ENCODE measurements at regions not wholly inside any gene's neighbourhood (a gene's known extent, or its start where the extent isn't known, plus 50 kb on each side); places are given as distances from the start of the nearest gene placed in this dataset.

GRCh38 chr5:8884029-8884428 lies 661.8 kb downstream of the SEMA5A start:
- Mint-ChIP-seq H3K9me3 (peaks cover 8 to 19% (median 12%) of the 10 kb centered on the region in 3 donors), H3K4me1 (no peaks in the 10 kb centered on the region), H3K27ac (no peak overlapping the region), H3K27me3 (no peaks in the 10 kb centered on the region), H3K36me3 (no peaks in the 10 kb centered on the region), H3K4me3 (no peak overlapping the region)
- H3K36me3 ChIP-seq (ENCODE audit: control insufficient read depth in 2 of 2, extremely low read depth in 1 of 2, insufficient read depth in 1 of 2, low read length in 1 of 2): no peaks in the 10 kb centered on the region
- no CpG with 5 or more reads among the region's 2 CpGs for WGBS (ENCODE audit: insufficient coverage)
- ChIA-PET POLR2A (no interaction called here), CTCF (no interaction called here)
- DNase-seq (no peak), ATAC-seq (replicated peaks in 1 of 4) (no peak)
- H3K27ac ChIP-seq (ENCODE audit: low read length): no peak overlapping the region
- H3K27me3 ChIP-seq (replicated peaks in 1 of 2; ENCODE audit: control insufficient read depth in 2 of 2, extremely low read depth in 1 of 2, insufficient read depth in 2 of 2, low read length in 1 of 2): no peaks in the 10 kb centered on the region
- no peaks in the 10 kb centered on the region for H3K4me1 ChIP-seq (ENCODE audit: control insufficient read depth in 1 of 2, extremely low read depth in 1 of 2, insufficient read depth in 2 of 2, low read length in 2 of 2)
- H3K9me3 ChIP-seq: no peaks in the 10 kb centered on the region
- H3K4me3 ChIP-seq (ENCODE audit: control insufficient read depth in 1 of 2, extremely low read depth in 1 of 2, low read length in 1 of 2): no peak overlapping the region

- Mint-ChIP-seq H3K27ac (no peak overlapping the region), H3K4me3 (no peak overlapping the region), H3K36me3 (no peaks in the 10 kb centered on the region), H3K9me3 (peaks cover 3 to 21% (median 11%) of the 10 kb centered on the region in 3 donors), H3K4me1 (no peaks in the 10 kb centered on the region), H3K27me3 (no peaks in the 10 kb centered on the region)
- ChIA-PET POLR2A (no interaction called here), CTCF (no interaction called here)
- Histone ChIP-seq H3K27me3 (replicated peaks in 1 of 2; ENCODE audit: control insufficient read depth in 2 of 2, extremely low read depth in 1 of 2, insufficient read depth in 2 of 2, low read length in 1 of 2) (no peaks in the 10 kb centered on the region), H3K4me1 (ENCODE audit: control insufficient read depth in 1 of 2, extremely low read depth in 1 of 2, insufficient read depth in 2 of 2, low read length in 2 of 2) (no peaks in the 10 kb centered on the region), H3K27ac (ENCODE audit: low read length) (no peak overlapping the region), H3K36me3 (ENCODE audit: control insufficient read depth in 2 of 2, extremely low read depth in 1 of 2, insufficient read depth in 1 of 2, low read length in 1 of 2) (no peaks in the 10 kb centered on the region), H3K4me3 (ENCODE audit: control insufficient read depth in 1 of 2, extremely low read depth in 1 of 2, low read length in 1 of 2) (no peak overlapping the region), H3K9me3 (no peaks in the 10 kb centered on the region)
- DNase-seq: no peak
- ATAC-seq (replicated peaks in 1 of 4): no peak
- WGBS (ENCODE audit: insufficient coverage): no CpG with 5 or more reads among the region's 3 CpGs
Observed at GRCh38 chr5:8892926-8893325, 652.9 kb downstream of the SEMA5A start.

GRCh38 chr5:8894031-8894430 lies 651.8 kb downstream of the SEMA5A start:
- CTCF ChIA-PET: no interaction called here

GRCh38 chr5:8895062-8895461 lies 650.8 kb downstream of the SEMA5A start:
- Mint-ChIP-seq H3K9me3 (peaks cover 3 to 21% (median 11%) of the 10 kb centered on the region in 3 donors), H3K4me3 (no peak overlapping the region), H3K27ac (no peak overlapping the region), H3K27me3 (no peaks in the 10 kb centered on the region), H3K4me1 (no peaks in the 10 kb centered on the region), H3K36me3 (no peaks in the 10 kb centered on the region)
- ChIA-PET CTCF (no interaction called here), POLR2A (no interaction called here)
- no peak for ATAC-seq (replicated peaks in 1 of 4)
- Histone ChIP-seq H3K36me3 (ENCODE audit: control insufficient read depth in 2 of 2, extremely low read depth in 1 of 2, insufficient read depth in 1 of 2, low read length in 1 of 2) (no peaks in the 10 kb centered on the region), H3K27ac (ENCODE audit: low read length) (no peak overlapping the region), H3K27me3 (replicated peaks in 1 of 2; ENCODE audit: control insufficient read depth in 2 of 2, extremely low read depth in 1 of 2, insufficient read depth in 2 of 2, low read length in 1 of 2) (no peaks in the 10 kb centered on the region), H3K9me3 (no peaks in the 10 kb centered on the region), H3K4me1 (ENCODE audit: control insufficient read depth in 1 of 2, extremely low read depth in 1 of 2, insufficient read depth in 2 of 2, low read length in 2 of 2) (no peaks in the 10 kb centered on the region), H3K4me3 (ENCODE audit: control insufficient read depth in 1 of 2, extremely low read depth in 1 of 2, low read length in 1 of 2) (no peak overlapping the region)
- whole genome bisulfite sequencing (ENCODE audit: insufficient coverage): no CpG with 5 or more reads among the region's 4 CpGs
- DNase-seq: no peak

More at GRCh38 chr5:8894031-8894430, 651.8 kb downstream of the SEMA5A start:
- no peaks in the 10 kb centered on the region for H3K9me3 ChIP-seq
- no peak overlapping the region for H3K4me3 Mint-ChIP-seq
- ATAC-seq (replicated peaks in 1 of 4): no peak
- H3K27ac ChIP-seq (ENCODE audit: low read length): no peak overlapping the region
- no peaks in the 10 kb centered on the region for H3K27me3 Mint-ChIP-seq
- no peak overlapping the region for H3K27ac Mint-ChIP-seq
- H3K4me1 ChIP-seq (ENCODE audit: control insufficient read depth in 1 of 2, extremely low read depth in 1 of 2, insufficient read depth in 2 of 2, low read length in 2 of 2): no peaks in the 10 kb centered on the region
- H3K4me3 ChIP-seq (ENCODE audit: control insufficient read depth in 1 of 2, extremely low read depth in 1 of 2, low read length in 1 of 2): no peak overlapping the region
- no peaks in the 10 kb centered on the region for H3K36me3 Mint-ChIP-seq
- WGBS (ENCODE audit: insufficient coverage): no CpG with 5 or more reads among the region's 3 CpGs
- POLR2A ChIA-PET: no interaction called here
- peaks cover 3 to 21% (median 11%) of the 10 kb centered on the region in 3 donors for H3K9me3 Mint-ChIP-seq
- no peaks in the 10 kb centered on the region for H3K4me1 Mint-ChIP-seq
- no peaks in the 10 kb centered on the region for H3K36me3 ChIP-seq (ENCODE audit: control insufficient read depth in 2 of 2, extremely low read depth in 1 of 2, insufficient read depth in 1 of 2, low read length in 1 of 2)
- no peaks in the 10 kb centered on the region for H3K27me3 ChIP-seq (replicated peaks in 1 of 2; ENCODE audit: control insufficient read depth in 2 of 2, extremely low read depth in 1 of 2, insufficient read depth in 2 of 2, low read length in 1 of 2)
- no peak for DNase-seq

GRCh38 chr5:8895599-8895998 lies 650.3 kb downstream of the SEMA5A start:
- Mint-ChIP-seq H3K27ac (no peak overlapping the region), H3K4me3 (no peak overlapping the region), H3K27me3 (no peaks in the 10 kb centered on the region), H3K36me3 (no peaks in the 10 kb centered on the region), H3K9me3 (peaks cover 3 to 21% (median 11%) of the 10 kb centered on the region in 3 donors), H3K4me1 (no peaks in the 10 kb centered on the region)
- H3K4me3 ChIP-seq (ENCODE audit: control insufficient read depth in 1 of 2, extremely low read depth in 1 of 2, low read length in 1 of 2): no peak overlapping the region
- DNase-seq (no peak), ATAC-seq (replicated peaks in 1 of 4) (no peak)
- no peaks in the 10 kb centered on the region for H3K9me3 ChIP-seq
- H3K4me1 ChIP-seq (ENCODE audit: control insufficient read depth in 1 of 2, extremely low read depth in 1 of 2, insufficient read depth in 2 of 2, low read length in 2 of 2): no peaks in the 10 kb centered on the region
- no peaks in the 10 kb centered on the region for H3K27me3 ChIP-seq (replicated peaks in 1 of 2; ENCODE audit: control insufficient read depth in 2 of 2, extremely low read depth in 1 of 2, insufficient read depth in 2 of 2, low read length in 1 of 2)
- no peak overlapping the region for H3K27ac ChIP-seq (ENCODE audit: low read length)
- H3K36me3 ChIP-seq (ENCODE audit: control insufficient read depth in 2 of 2, extremely low read depth in 1 of 2, insufficient read depth in 1 of 2, low read length in 1 of 2): no peaks in the 10 kb centered on the region
- POLR2A ChIA-PET: no interaction called here
- WGBS (ENCODE audit: insufficient coverage): no CpG with 5 or more reads among the region's 1 CpG
- CTCF ChIA-PET: no interaction called here

GRCh38 chr5:8897316-8897715 lies 648.6 kb downstream of the SEMA5A start:
- Mint-ChIP-seq H3K36me3 (no peaks in the 10 kb centered on the region), H3K4me3 (no peak overlapping the region), H3K4me1 (no peaks in the 10 kb centered on the region), H3K27ac (no peak overlapping the region), H3K9me3 (peaks cover 3 to 18% (median 4%) of the 10 kb centered on the region in 3 donors), H3K27me3 (no peaks in the 10 kb centered on the region)
- Histone ChIP-seq H3K9me3 (no peaks in the 10 kb centered on the region), H3K4me3 (ENCODE audit: control insufficient read depth in 1 of 2, extremely low read depth in 1 of 2, low read length in 1 of 2) (no peak overlapping the region), H3K27ac (ENCODE audit: low read length) (no peak overlapping the region), H3K36me3 (ENCODE audit: control insufficient read depth in 2 of 2, extremely low read depth in 1 of 2, insufficient read depth in 1 of 2, low read length in 1 of 2) (no peaks in the 10 kb centered on the region), H3K27me3 (replicated peaks in 1 of 2; ENCODE audit: control insufficient read depth in 2 of 2, extremely low read depth in 1 of 2, insufficient read depth in 2 of 2, low read length in 1 of 2) (no peaks in the 10 kb centered on the region), H3K4me1 (ENCODE audit: control insufficient read depth in 1 of 2, extremely low read depth in 1 of 2, insufficient read depth in 2 of 2, low read length in 2 of 2) (no peaks in the 10 kb centered on the region)
- no peak for DNase-seq
- POLR2A ChIA-PET: no interaction called here
- no peak for ATAC-seq (replicated peaks in 1 of 4)
- WGBS (ENCODE audit: insufficient coverage): 83% methylated on average over 1 of the region's 5 CpGs
- CTCF ChIA-PET: no interaction called here

GRCh38 chr5:8905021-8905420 lies 640.9 kb downstream of the SEMA5A start:
- H3K27ac Mint-ChIP-seq: no peak overlapping the region
- Histone ChIP-seq H3K4me3 (ENCODE audit: control insufficient read depth in 1 of 2, extremely low read depth in 1 of 2, low read length in 1 of 2) (no peak overlapping the region), H3K27ac (ENCODE audit: low read length) (no peak overlapping the region), H3K4me1 (ENCODE audit: control insufficient read depth in 1 of 2, extremely low read depth in 1 of 2, insufficient read depth in 2 of 2, low read length in 2 of 2) (no peaks in the 10 kb centered on the region), H3K27me3 (replicated peaks in 1 of 2; ENCODE audit: control insufficient read depth in 2 of 2, extremely low read depth in 1 of 2, insufficient read depth in 2 of 2, low read length in 1 of 2) (no peaks in the 10 kb centered on the region), H3K9me3 (no peaks in the 10 kb centered on the region), H3K36me3 (ENCODE audit: control insufficient read depth in 2 of 2, extremely low read depth in 1 of 2, insufficient read depth in 1 of 2, low read length in 1 of 2) (no peaks in the 10 kb centered on the region)
- POLR2A ChIA-PET: interaction anchor here in 1 of 2 donors (0.6 kb wide), 1 partner anchor 34 kb away, joined by 3 read pairs; no protein-coding TSS in a partner anchor
- H3K36me3 Mint-ChIP-seq: no peaks in the 10 kb centered on the region
- no peak for ATAC-seq (replicated peaks in 1 of 4)
- WGBS (ENCODE audit: insufficient coverage): 67% methylated on average over 1 of the region's 2 CpGs
- no peak overlapping the region for H3K4me3 Mint-ChIP-seq
- no peaks in the 10 kb centered on the region for H3K27me3 Mint-ChIP-seq
- no peaks in the 10 kb centered on the region for H3K4me1 Mint-ChIP-seq
- H3K9me3 Mint-ChIP-seq: peaks cover 0 to 27% (median 13%) of the 10 kb centered on the region in 3 donors
- DNase-seq: no peak
- CTCF ChIA-PET: no interaction called here
